CD14-positive monocyte (primary cell): ENCODE measurements at regions not wholly inside any gene's neighbourhood (a gene's known extent, or its start where the extent isn't known, plus 50 kb on each side); places are given as distances from the start of the nearest gene placed in this dataset.

ENCODE experiments used
- DNase-seq, 3 donors: peaks; one replicate each; pipeline ENCODE4 v3.0.0-alpha.2; 2011 to 2022
- H2AFZ ChIP-seq: 2 replicates; pipeline ENCODE4 v1.6.0; 2012; ENCODE audit warnings: mild to moderate bottlenecking, low read depth, low read length, inconsistent platforms; ENCODE audit not compliant: insufficient read depth, poor library complexity, severe bottlenecking
- H3K27ac ChIP-seq, 2 donors: 1 replicate in 1 of 2; 2 replicates in 1 of 2; pipeline ENCODE4 v1.5.1; 2012 to 2013; ENCODE audit warnings: low read length in 2 of 2, control low read depth in 1 of 2, inconsistent platforms in 1 of 2, low read depth in 1 of 2, mild to moderate bottlenecking in 1 of 2
- H3K27me3 ChIP-seq, 2 donors: one replicate each; pipeline versions ENCODE4 v1.6.0 to v1.6.1; 2011 to 2013; ENCODE audit warnings: low read length in 2 of 2; ENCODE audit not compliant: control insufficient read depth in 2 of 2, insufficient read depth in 2 of 2
- H3K36me3 ChIP-seq, 2 donors: replicated peaks in 1 of 2; 1 replicate in 1 of 2; 2 replicates in 1 of 2; pipeline versions ENCODE4 v1.5.1 to v1.6.1; 2012 to 2013; ENCODE audit warnings: low read length in 2 of 2, control low read depth in 1 of 2, inconsistent platforms in 1 of 2, mild to moderate bottlenecking in 1 of 2; ENCODE audit not compliant: insufficient read depth in 2 of 2, control insufficient read depth in 1 of 2
- H3K4me1 ChIP-seq, 2 donors: 1 replicate in 1 of 2; 2 replicates in 1 of 2; pipeline versions ENCODE4 v1.5.1 to v1.6.1; 2012 to 2013; ENCODE audit warnings: low read length in 2 of 2, control low read depth in 1 of 2, inconsistent platforms in 1 of 2, mild to moderate bottlenecking in 1 of 2, moderate library complexity in 1 of 2; ENCODE audit not compliant: insufficient read depth in 2 of 2, control insufficient read depth in 1 of 2
- H3K4me2 ChIP-seq: replicated peaks from 2 replicates; pipeline ENCODE3; 2012; ENCODE audit warnings: low read length, moderate library complexity, mild to moderate bottlenecking; ENCODE audit not compliant: poor library complexity, severe bottlenecking; ENCODE audit errors: extremely low read depth
- H3K4me3 ChIP-seq, 3 experiments: fragments of 200-600 bp in 1 of 3; sonication (generic) in 1 of 3; replicated peaks in 1 of 3; 1 replicate in 2 of 3; 2 replicates in 1 of 3; pipeline ENCODE4 v1.5.1; 2011 to 2013; ENCODE audit warnings: low read length in 3 of 3, mild to moderate bottlenecking in 3 of 3, control low read depth in 2 of 3, low read depth in 2 of 3, inconsistent platforms in 1 of 3, moderate library complexity in 1 of 3
- H3K79me2 ChIP-seq: 2 replicates; pipeline ENCODE4 v1.6.0; 2012; ENCODE audit warnings: mild to moderate bottlenecking, control low read depth, inconsistent platforms, low read length, moderate library complexity; ENCODE audit not compliant: insufficient read depth
- H3K9ac ChIP-seq: 2 replicates; pipeline ENCODE4 v1.6.0; 2017; ENCODE audit warnings: low read length, mild to moderate bottlenecking; ENCODE audit not compliant: insufficient read depth, poor library complexity, severe bottlenecking
- H3K9me3 ChIP-seq, 2 donors: replicated peaks in 1 of 2; 1 replicate in 1 of 2; 2 replicates in 1 of 2; pipeline versions ENCODE4 v1.5.1 to v1.6.1; 2012 to 2013; ENCODE audit warnings: low read length in 2 of 2, control low read depth in 1 of 2; ENCODE audit not compliant: control insufficient read depth in 1 of 2, insufficient read depth in 1 of 2
- H4K20me1 ChIP-seq: 2 replicates; pipeline ENCODE4 v1.6.0; 2012; ENCODE audit warnings: mild to moderate bottlenecking, low read length, control low read depth, moderate library complexity; ENCODE audit not compliant: insufficient read depth
- H3K27ac Mint-ChIP-seq, 7 donors: one replicate each; pipeline ENCODE4 v1.8.0; 2020; ENCODE audit warnings: mild to moderate bottlenecking in 7 of 7, mixed read lengths in 7 of 7, moderate library complexity in 6 of 7, inconsistent platforms in 2 of 7
- H3K27me3 Mint-ChIP-seq, 3 donors: one replicate each; pipeline ENCODE4 v1.8.0; 2021 to 2022; ENCODE audit warnings: low read depth in 3 of 3, mild to moderate bottlenecking in 3 of 3, mixed read lengths in 3 of 3, moderate library complexity in 3 of 3, inconsistent platforms in 1 of 3
- H3K36me3 Mint-ChIP-seq, 2 donors: one replicate each; pipeline ENCODE4 v1.8.0; 2020; ENCODE audit warnings: mixed read lengths in 2 of 2, inconsistent platforms in 1 of 2, mild to moderate bottlenecking in 1 of 2
- H3K4me1 Mint-ChIP-seq: one replicate; pipeline ENCODE4 v1.8.0; 2020; ENCODE audit warnings: mild to moderate bottlenecking, mixed read lengths
- H3K4me3 Mint-ChIP-seq, 2 donors: one replicate each; pipeline ENCODE4 v1.8.0; 2020; ENCODE audit warnings: mild to moderate bottlenecking in 2 of 2, mixed read lengths in 2 of 2, moderate library complexity in 1 of 2
- H3K9me3 Mint-ChIP-seq, 7 donors: one replicate each; pipeline ENCODE4 v1.8.0; 2020 to 2022; ENCODE audit warnings: mixed read lengths in 7 of 7, mild to moderate bottlenecking in 6 of 7, moderate library complexity in 6 of 7, inconsistent platforms in 2 of 7
- whole genome bisulfite sequencing: methylation state at CpG from one replicate; pipeline ENCODE4 v1.1.5; 2013; ENCODE audit warnings: missing lambda C conversion rate; ENCODE audit not compliant: insufficient coverage; 5-methylcytosine and 5-hydroxymethylcytosine counted together
- intact Hi-C, 2 donors: fragments of 100-400 bp; cut with micrococcal nuclease; formaldehyde crosslinking; loops; one replicate each; pipeline versions ENCODE4 v1.15.0 to v1.15.1; 2023
- TF ChIP-seq, protein P1 (sequence below): fragments of 200-600 bp; IDR thresholded peaks from one replicate; pipeline ENCODE4 v1.8.0; 2022; ENCODE audit warnings: antibody characterized with exemption, mild to moderate bottlenecking

DNA sequence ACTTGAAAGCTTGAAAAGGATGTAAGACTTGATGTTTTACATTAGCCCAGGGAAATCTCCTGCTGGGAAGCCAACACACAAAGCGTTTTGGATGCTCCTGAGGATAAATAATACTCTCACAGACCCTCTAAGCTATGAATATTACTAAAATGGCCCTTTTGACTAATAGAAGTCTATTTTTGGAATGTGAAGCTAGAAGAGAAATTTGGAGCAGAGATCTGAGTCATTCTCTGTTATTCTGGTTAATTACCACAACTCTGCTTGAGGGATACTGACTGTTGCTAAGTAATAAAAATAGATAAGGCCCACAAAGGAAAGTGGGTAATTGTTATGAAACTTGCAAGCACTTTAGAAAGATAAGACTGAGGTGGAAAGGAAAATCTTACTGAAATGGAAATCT, 346.2 kb upstream of the STXBP6 start:
- H3K4me2 ChIP-seq, result no peak overlapping the region
- H3K9ac ChIP-seq, result no peak overlapping the region
- H3K27me3 ChIP-seq, result no peaks in the 10 kb centered on the region
- TF ChIP-seq, protein P1, sequence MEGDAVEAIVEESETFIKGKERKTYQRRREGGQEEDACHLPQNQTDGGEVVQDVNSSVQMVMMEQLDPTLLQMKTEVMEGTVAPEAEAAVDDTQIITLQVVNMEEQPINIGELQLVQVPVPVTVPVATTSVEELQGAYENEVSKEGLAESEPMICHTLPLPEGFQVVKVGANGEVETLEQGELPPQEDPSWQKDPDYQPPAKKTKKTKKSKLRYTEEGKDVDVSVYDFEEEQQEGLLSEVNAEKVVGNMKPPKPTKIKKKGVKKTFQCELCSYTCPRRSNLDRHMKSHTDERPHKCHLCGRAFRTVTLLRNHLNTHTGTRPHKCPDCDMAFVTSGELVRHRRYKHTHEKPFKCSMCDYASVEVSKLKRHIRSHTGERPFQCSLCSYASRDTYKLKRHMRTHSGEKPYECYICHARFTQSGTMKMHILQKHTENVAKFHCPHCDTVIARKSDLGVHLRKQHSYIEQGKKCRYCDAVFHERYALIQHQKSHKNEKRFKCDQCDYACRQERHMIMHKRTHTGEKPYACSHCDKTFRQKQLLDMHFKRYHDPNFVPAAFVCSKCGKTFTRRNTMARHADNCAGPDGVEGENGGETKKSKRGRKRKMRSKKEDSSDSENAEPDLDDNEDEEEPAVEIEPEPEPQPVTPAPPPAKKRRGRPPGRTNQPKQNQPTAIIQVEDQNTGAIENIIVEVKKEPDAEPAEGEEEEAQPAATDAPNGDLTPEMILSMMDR, result no peak
- Mint-ChIP-seq H3K4me1 (peaks cover 2% of the 10 kb centered on the region), H3K27ac (no peak overlapping the region), H3K4me3 (no peak overlapping the region), H3K9me3 (peaks cover 0 to 3% (median 0%) of the 10 kb centered on the region in 7 donors), H3K27me3 (peaks cover 0 to 2% (median 2%) of the 10 kb centered on the region in 3 donors), H3K36me3 (no peaks in the 10 kb centered on the region)
- H2AFZ ChIP-seq, result no peak overlapping the region
- H4K20me1 ChIP-seq, result no peaks in the 10 kb centered on the region
- DNase-seq, result no peak
- intact Hi-C loops, result no loop called here
- no peaks in the 10 kb centered on the region for H3K36me3 ChIP-seq
- no peaks in the 10 kb centered on the region for H3K79me2 ChIP-seq
- no peaks in the 10 kb centered on the region for H3K9me3 ChIP-seq
- H3K4me1 ChIP-seq, result no peaks in the 10 kb centered on the region
- H3K4me3 ChIP-seq, result no peak overlapping the region
- no peak overlapping the region for H3K27ac ChIP-seq
- no CpG with 5 or more reads among the region's 1 CpG for WGBS

DNA sequence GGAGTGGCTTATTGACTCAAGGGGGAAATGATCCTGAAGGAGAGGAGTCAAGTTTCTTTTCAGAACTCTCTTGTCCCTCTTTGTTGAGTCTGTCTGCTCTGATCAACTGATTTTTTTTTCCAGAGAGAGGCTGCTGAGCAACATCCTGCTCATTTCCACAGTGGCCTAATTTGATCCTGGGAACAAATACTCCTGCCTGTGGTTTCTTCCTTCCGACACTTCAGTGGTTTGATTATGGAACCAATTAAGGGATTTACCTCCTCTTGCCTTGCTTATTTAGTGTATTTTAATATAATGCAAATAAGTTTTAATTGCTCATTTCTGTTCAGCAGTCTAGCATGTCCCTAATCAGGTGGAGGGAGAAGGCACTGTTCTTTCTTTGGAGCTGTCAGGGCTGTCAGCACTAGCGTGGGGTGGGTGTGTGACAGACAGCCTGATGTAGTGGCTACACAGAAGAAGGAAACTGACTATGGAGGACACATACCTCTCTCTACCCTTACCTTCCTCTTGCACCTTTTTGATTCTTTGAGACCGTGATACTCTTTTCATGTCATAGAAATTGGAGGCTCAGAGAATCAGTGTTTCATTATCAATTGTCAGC, 344.9 kb upstream of the STXBP6 start:
- WGBS, result no CpG with 5 or more reads among the region's 3 CpGs
- Histone ChIP-seq H3K27me3 (no peaks in the 10 kb centered on the region), H3K4me2 (no peak overlapping the region)

More for the DNA sequence above, 344.9 kb upstream of the STXBP6 start:
- no peaks in the 10 kb centered on the region for H3K36me3 ChIP-seq
- intact Hi-C loops, result no loop called here
- H2AFZ ChIP-seq, result no peak overlapping the region
- H3K27ac ChIP-seq, result no peak overlapping the region
- TF ChIP-seq, protein P1, result no peak
- DNase-seq, result no peak
- no peaks in the 10 kb centered on the region for H3K9me3 ChIP-seq
- Mint-ChIP-seq H3K9me3 (peaks cover 0 to 3% (median 0%) of the 10 kb centered on the region in 7 donors), H3K4me1 (no peaks in the 10 kb centered on the region), H3K27me3 (peaks cover 0 to 2% (median 0%) of the 10 kb centered on the region in 3 donors), H3K36me3 (no peaks in the 10 kb centered on the region), H3K27ac (no peak overlapping the region), H3K4me3 (no peak overlapping the region)
- H4K20me1 ChIP-seq, result no peaks in the 10 kb centered on the region
- H3K4me1 ChIP-seq, result no peaks in the 10 kb centered on the region
- H3K4me3 ChIP-seq, result no peak overlapping the region
- H3K79me2 ChIP-seq, result no peaks in the 10 kb centered on the region
- H3K9ac ChIP-seq, result no peak overlapping the region
